NCI-H146 (cell line): ENCODE measurements at regions not wholly inside any gene's neighbourhood (a gene's known extent, or its start where the extent isn't known, plus 50 kb on each side); places are given as distances from the start of the nearest gene placed in this dataset.

ENCODE experiments used
- DNase-seq: peaks from one replicate; lab custom pipeline; 2025; lab: John Stamatoyannopoulos, UW

- no peak for DNase-seq
Measured at GRCh38 chr12:115700896-115701465, 576.5 kb downstream of the MED13L start.

- no peak for DNase-seq
Measured at GRCh38 chr12:115700081-115700480, 577.4 kb downstream of the MED13L start.

GRCh38 chr12:115698257-115698656 is 579.2 kb downstream of the MED13L start:
- no peak for DNase-seq

- DNase-seq: no peak
Measured at GRCh38 chr12:115697340-115697739, 580.2 kb downstream of the MED13L start.

- DNase-seq: no peak
Measured at GRCh38 chr12:115694564-115694963, 582.9 kb downstream of the MED13L start.

GRCh38 chr12:115693970-115694369 is 583.5 kb downstream of the MED13L start:
- DNase-seq: no peak

- no peak for DNase-seq
Measured at GRCh38 chr12:115691123-115691522, 586.4 kb downstream of the MED13L start.

GRCh38 chr12:115687094-115687493 is 590.4 kb downstream of the MED13L start:
- no peak for DNase-seq

GRCh38 chr12:115683240-115683780 is 594.2 kb downstream of the MED13L start:
- DNase-seq: no peak

GRCh38 chr12:115680967-115681366 is 596.5 kb downstream of the MED13L start:
- no peak for DNase-seq

- no peak for DNase-seq
Measured at GRCh38 chr12:115672506-115673080, 604.9 kb downstream of the MED13L start.

- DNase-seq: no peak
Measured at GRCh38 chr12:115672086-115672485, 605.4 kb downstream of the MED13L start.

- DNase-seq: no peak
Measured at GRCh38 chr12:115670869-115671268, 606.6 kb downstream of the MED13L start.

GRCh38 chr12:115667116-115667515 is 610.4 kb downstream of the MED13L start:
- no peak for DNase-seq

- DNase-seq: no peak
Measured at GRCh38 chr12:115666168-115666567, 611.3 kb downstream of the MED13L start.

- no peak for DNase-seq
Measured at GRCh38 chr12:115661112-115661511, 616.4 kb downstream of the MED13L start.

- DNase-seq: no peak
Measured at GRCh38 chr12:115660211-115660805, 617.2 kb downstream of the MED13L start.

GRCh38 chr12:115659422-115659821 is 618.1 kb downstream of the MED13L start:
- DNase-seq: no peak

- DNase-seq: no peak
Measured at GRCh38 chr12:115657081-115658013, 620.1 kb downstream of the MED13L start.

- DNase-seq: no peak
Measured at GRCh38 chr12:115650026-115650425, 627.5 kb downstream of the MED13L start.

GRCh38 chr12:115648463-115648862 is 629.0 kb downstream of the MED13L start:
- no peak for DNase-seq

GRCh38 chr12:115646210-115646609 is 631.3 kb downstream of the MED13L start:
- no peak for DNase-seq
